SJCRH30 (cell line): ENCODE measurements at regions not wholly inside any gene's neighbourhood (a gene's known extent, or its start where the extent isn't known, plus 50 kb on each side); places are given as distances from the start of the nearest gene placed in this dataset.

Experiments used
- DNase-seq, 2 experiments: peaks; one replicate each; pipeline ENCODE4 v3.0.0-alpha.2; 2015 to 2020
- H3K27ac ChIP-seq: fragments of 250-450 bp; sonication (Bioruptor Pico); 2 replicates; pipeline ENCODE4 v1.5.1; 2020; ENCODE audit warnings: mild to moderate bottlenecking, moderate library complexity
- H3K27me3 ChIP-seq: fragments of 250-450 bp; sonication (Bioruptor Pico); 2 replicates; pipeline ENCODE4 v1.5.1; 2020; ENCODE audit warnings: mild to moderate bottlenecking, moderate library complexity
- H3K36me3 ChIP-seq: fragments of 250-450 bp; sonication (Bioruptor Pico); 2 replicates; pipeline ENCODE4 v1.5.1; 2020; ENCODE audit warnings: mild to moderate bottlenecking, moderate library complexity
- H3K4me1 ChIP-seq: fragments of 250-450 bp; sonication (Bioruptor Pico); 2 replicates; pipeline ENCODE4 v1.5.1; 2020; ENCODE audit warnings: mild to moderate bottlenecking, moderate library complexity
- H3K4me3 ChIP-seq: fragments of 250-450 bp; sonication (Bioruptor Pico); 2 replicates; pipeline ENCODE4 v1.5.1; 2020; ENCODE audit warnings: mild to moderate bottlenecking, moderate library complexity
- H3K9me3 ChIP-seq: fragments of 250-450 bp; sonication (Bioruptor Pico); replicated peaks from 2 replicates; pipeline ENCODE4 v1.5.1; 2020; ENCODE audit warnings: mild to moderate bottlenecking, moderate library complexity

DNA sequence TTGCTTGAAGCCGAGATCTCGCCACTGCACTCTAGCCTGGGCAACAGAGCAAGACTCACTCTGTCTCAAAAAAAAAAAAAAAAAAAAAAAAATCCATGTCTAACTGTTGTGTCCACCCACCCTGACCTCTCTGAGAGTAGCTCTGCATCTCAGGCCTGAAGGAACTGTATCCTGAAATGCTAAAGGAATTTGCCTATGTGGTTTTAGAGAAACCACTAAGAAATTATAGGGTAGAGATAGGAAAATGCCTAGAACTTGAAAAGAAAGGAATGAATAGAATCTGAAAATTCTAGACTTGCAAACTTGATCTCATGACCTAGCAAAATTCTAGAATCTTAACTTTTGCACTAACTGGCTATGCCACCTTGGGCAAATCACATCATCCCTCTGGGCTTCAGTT is 217.5 kb upstream of the ROPN1 start:
- H3K36me3 ChIP-seq, result no peaks in the 10 kb centered on the region
- H3K4me1 ChIP-seq, result no peaks in the 10 kb centered on the region; the same call in 1 of the 2 replicates
- H3K27me3 ChIP-seq, result no peaks in the 10 kb centered on the region
- H3K27ac ChIP-seq, result no peak overlapping the region
- DNase-seq, result peak in 1 of 2 experiments; percentile 20
- no peak overlapping the region for H3K4me3 ChIP-seq
- H3K9me3 ChIP-seq, result no peaks in the 10 kb centered on the region

DNA sequence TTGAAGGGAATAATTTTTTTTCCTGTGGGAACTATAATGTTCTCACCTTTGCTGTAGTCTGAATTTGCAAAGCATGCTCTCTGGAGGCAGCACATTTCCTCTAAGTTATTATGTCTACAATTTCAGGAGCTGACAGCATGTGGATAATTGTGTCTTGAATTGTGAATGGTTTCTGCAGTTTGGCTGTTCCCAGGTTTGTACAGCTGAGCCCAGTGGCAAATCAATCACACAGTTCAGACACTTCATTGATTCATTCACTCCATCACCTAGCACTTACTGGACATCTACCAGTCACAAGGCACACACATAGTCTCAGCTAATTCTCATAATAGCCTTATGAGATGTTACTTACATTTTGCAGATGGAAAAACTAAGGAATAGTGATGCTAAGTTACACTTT is 219.0 kb upstream of the ROPN1 start:
- Histone ChIP-seq H3K36me3 (no peaks in the 10 kb centered on the region), H3K4me3 (no peak overlapping the region), H3K9me3 (no peaks in the 10 kb centered on the region), H3K4me1 (no peaks in the 10 kb centered on the region; the same call in 1 of the 2 replicates), H3K27ac (no peak overlapping the region), H3K27me3 (no peaks in the 10 kb centered on the region)
- no peak for DNase-seq

DNA sequence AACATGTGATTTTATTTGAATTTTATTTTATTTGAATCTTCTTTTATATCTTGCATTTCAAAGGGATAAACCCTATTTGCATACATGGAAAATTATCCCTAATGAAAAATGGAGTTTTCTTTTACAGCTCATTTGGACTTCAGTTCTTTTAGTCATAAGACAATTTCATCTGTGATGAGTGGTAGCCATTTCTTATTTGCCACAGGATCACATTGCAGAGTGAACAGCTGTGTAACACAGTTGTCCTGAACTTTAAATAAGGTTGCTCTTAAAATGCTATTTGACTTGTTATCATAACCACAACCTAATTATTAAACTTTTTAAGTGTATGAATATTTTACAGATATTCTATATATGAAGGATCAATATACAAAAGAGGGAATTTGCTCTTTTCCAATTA is 221.7 kb upstream of the ROPN1 start:
- H3K4me3 ChIP-seq, result no peak overlapping the region
- no peaks in the 10 kb centered on the region for H3K36me3 ChIP-seq
- no peaks in the 10 kb centered on the region for H3K27me3 ChIP-seq
- H3K9me3 ChIP-seq, result no peaks in the 10 kb centered on the region
- H3K4me1 ChIP-seq, result no peaks in the 10 kb centered on the region; the same call in 1 of the 2 replicates
- H3K27ac ChIP-seq, result no peak overlapping the region
- DNase-seq, result peak in 1 of 2 experiments; percentile 45

DNA sequence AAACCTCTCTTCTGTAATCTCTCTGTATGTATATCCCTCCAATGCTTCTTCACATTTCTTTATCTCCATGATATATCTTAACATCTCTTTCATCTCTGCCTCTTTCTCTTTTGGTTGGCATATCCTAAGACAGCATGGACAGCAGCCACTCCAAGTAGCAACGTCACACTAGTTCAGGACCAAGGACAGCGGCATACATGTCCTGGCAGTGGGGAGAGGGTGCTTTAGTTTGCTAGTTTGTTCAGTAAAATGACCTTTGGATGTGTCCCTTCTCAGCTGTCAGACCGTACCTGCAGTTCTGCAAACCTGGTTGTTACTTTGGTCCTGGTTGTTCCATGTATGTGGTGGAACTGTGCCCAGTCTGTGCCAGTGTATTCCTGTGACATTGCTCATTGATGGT is 225.6 kb upstream of the ROPN1 start:
- no peaks in the 10 kb centered on the region for H3K9me3 ChIP-seq
- no peaks in the 10 kb centered on the region for H3K27me3 ChIP-seq
- no peak overlapping the region for H3K27ac ChIP-seq
- H3K4me3 ChIP-seq, result no peak overlapping the region
- DNase-seq, result peak; percentile 75 to 92
- H3K36me3 ChIP-seq, result no peaks in the 10 kb centered on the region
- H3K4me1 ChIP-seq, result no peaks in the 10 kb centered on the region; the same call in 1 of the 2 replicates

DNA sequence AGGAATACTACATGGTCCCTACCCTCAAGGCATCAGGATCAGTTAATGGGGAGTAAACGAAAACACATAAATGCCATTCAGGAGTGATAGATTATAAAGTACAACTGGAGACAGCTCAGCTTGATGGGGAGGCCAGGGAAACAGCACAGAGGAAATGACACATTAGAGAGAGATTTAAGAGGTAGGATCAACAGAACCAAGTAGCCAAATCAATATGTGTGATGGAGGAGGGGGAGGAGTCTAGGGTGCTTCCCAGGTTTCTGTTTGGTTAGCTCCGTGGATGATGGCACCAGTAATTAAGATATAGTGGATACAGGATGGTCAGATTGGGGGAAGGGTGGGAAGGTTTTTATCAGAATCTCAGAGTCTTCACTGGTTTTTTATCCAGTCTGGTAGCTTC is 229.5 kb upstream of the ROPN1 start:
- Histone ChIP-seq H3K36me3 (no peaks in the 10 kb centered on the region), H3K27me3 (no peaks in the 10 kb centered on the region), H3K4me1 (no peaks in the 10 kb centered on the region), H3K27ac (no peak overlapping the region), H3K4me3 (no peak overlapping the region), H3K9me3 (no peaks in the 10 kb centered on the region)
- no peak for DNase-seq

DNA sequence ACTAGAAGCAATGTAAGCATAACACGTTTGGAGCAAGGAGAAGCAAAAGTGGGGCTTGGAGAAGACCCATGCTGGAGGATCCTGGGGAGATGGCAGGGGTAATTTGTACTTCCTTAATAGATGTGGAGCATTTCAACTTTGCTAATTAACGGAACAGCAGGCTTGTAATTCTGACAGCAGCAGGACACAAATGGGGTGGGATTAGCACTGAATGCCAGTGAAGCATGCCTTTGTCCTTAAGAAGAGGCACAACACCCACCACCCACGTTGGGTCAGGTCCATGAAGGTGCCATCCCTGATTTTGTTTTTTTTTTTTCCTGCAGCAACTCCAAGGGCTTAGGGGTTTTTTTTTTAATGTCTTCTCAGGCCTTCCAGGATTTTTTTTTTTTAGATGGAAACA is 231.9 kb upstream of the ROPN1 start:
- Histone ChIP-seq H3K9me3 (no peaks in the 10 kb centered on the region), H3K27me3 (no peaks in the 10 kb centered on the region), H3K4me1 (no peaks in the 10 kb centered on the region), H3K27ac (no peak overlapping the region), H3K36me3 (no peaks in the 10 kb centered on the region), H3K4me3 (no peak overlapping the region)
- no peak for DNase-seq

DNA sequence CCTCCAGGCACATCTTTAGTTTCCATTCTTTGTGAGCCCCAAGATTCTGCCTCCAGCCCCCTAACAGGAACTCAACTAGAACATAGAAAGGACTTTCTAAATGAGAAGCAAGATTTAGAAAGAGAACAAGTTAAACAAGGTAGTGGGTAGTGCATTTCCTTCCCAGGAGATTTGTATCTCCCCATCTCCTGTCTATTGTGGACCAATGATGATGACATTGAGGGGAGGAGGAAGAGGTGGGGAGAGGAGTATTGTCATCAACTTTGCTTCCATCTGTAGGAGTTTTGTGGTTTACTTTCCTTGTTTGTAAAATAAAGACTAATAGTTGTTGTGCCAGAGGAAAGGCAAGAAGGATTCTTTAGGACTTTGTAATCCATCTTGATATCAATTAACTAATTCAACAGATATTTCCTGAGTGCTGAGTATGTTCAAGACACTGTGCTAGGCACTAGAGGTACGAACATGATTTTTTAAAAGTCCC is 235.3 kb upstream of the ROPN1 start:
- Histone ChIP-seq H3K4me1 (no peaks in the 10 kb centered on the region), H3K4me3 (no peak overlapping the region), H3K9me3 (no peaks in the 10 kb centered on the region), H3K27me3 (no peaks in the 10 kb centered on the region), H3K27ac (no peak overlapping the region), H3K36me3 (no peaks in the 10 kb centered on the region)
- no peak for DNase-seq

DNA sequence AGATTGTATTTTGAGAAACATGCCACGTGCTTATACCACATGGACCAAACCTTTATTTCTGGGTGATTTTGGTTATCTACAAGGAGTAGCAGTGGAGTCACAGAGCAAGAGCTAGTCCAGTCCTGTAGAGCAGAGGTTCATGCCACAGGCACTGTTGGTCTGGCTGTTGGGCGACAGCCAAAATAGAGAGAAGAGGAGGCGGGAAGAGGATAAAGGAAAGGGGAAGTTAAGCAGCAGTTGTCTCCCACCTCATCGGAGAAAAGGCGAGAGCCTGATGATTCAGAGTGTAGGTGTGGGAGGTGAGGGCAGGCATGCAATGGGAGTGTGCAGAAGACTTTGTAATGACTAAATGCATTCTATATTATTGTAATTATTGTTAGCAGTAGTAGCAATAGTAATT is 237.5 kb upstream of the ROPN1 start:
- Histone ChIP-seq H3K36me3 (no peaks in the 10 kb centered on the region), H3K4me1 (no peaks in the 10 kb centered on the region), H3K9me3 (no peaks in the 10 kb centered on the region), H3K27me3 (no peaks in the 10 kb centered on the region), H3K4me3 (no peak overlapping the region), H3K27ac (no peak overlapping the region)
- no peak for DNase-seq

DNA sequence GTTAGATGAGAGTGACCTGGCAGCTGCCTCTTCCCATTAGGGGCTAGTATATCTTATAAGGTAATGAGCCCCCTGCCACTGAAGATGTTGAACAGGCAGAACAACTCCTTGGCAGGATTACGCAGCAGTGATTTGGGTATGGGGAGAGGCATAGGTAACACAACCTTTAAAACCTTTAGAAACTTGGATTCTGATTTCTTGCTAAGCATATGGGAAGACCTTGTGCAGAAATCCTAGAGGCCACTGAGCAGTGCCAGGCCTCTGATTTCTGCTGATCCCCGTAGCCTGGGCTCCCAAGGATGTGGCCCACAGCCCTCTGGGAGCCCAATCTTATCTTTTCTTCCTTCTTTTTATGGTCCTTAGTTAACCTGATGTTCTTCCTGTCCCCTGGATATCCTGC is 237.9 kb upstream of the ROPN1 start:
- H3K4me1 ChIP-seq, result no peaks in the 10 kb centered on the region
- H3K27me3 ChIP-seq, result no peaks in the 10 kb centered on the region
- no peak overlapping the region for H3K4me3 ChIP-seq
- no peaks in the 10 kb centered on the region for H3K36me3 ChIP-seq
- no peak for DNase-seq
- no peaks in the 10 kb centered on the region for H3K9me3 ChIP-seq
- H3K27ac ChIP-seq, result no peak overlapping the region

DNA sequence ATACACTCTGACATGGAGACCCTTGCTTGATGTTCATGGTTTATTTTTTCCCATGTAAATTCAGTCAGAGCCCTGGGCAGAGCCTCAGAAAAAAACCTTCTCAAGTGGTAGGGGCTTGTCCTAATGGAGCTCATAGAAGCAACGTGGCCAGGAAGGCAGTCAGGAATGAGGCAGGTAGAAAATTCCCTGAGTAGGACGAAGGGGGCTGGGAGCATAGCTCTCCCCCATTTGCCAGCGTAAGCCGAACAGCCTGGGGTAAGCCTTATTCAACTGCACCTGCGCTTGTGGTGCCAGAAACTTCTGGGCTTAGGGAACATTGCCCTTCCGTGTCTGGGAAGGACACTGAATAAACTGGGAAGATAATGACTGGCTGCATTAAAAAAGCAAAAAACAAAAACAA is 238.5 kb upstream of the ROPN1 start:
- Histone ChIP-seq H3K9me3 (no peaks in the 10 kb centered on the region), H3K4me3 (no peak overlapping the region), H3K4me1 (no peaks in the 10 kb centered on the region), H3K27me3 (no peaks in the 10 kb centered on the region), H3K27ac (no peak overlapping the region), H3K36me3 (no peaks in the 10 kb centered on the region)
- DNase-seq, result no peak

DNA sequence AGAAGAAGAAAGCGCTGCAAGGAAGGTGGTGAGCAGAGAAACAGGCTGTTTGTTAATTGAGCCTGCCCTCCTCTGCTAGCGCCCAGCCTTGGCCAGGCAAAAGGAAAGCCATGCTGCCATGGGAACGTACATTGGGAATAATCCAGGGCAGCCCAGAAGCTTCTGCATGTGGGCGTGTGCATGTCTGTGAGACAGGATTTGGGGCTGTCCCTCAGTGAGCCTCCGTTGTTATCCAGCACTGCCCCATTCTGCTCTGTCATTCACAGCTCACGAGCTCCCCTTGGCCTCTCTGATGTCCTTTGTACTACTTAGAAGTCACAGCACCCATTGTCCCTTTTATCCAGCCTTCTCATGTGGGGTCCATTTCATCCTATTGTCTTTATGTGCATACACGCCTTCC is 239.1 kb upstream of the ROPN1 start:
- DNase-seq, result no peak
- H3K4me3 ChIP-seq, result no peak overlapping the region
- H3K36me3 ChIP-seq, result no peaks in the 10 kb centered on the region
- H3K27ac ChIP-seq, result no peak overlapping the region
- no peaks in the 10 kb centered on the region for H3K9me3 ChIP-seq
- no peaks in the 10 kb centered on the region for H3K4me1 ChIP-seq
- H3K27me3 ChIP-seq, result no peaks in the 10 kb centered on the region

DNA sequence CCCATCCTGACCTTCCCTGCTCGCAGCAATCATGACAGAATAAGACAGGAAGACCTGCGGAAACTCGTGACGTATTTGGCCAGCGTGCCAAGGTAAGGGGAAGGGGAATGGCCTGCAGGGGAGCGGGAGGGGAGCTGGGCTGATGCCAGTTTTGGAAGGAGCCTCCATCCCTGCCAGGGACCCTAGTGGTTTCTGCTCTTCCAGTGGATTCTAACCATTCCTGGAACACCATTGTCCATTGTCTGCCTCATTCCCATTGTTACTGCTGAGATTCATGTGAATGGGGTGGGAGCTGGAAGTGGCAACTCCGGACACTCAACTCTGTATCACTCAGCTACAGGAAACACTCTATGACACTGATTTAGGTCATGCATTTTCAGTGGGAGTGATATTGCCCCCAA is 242.9 kb upstream of the ROPN1 start:
- Histone ChIP-seq H3K27me3 (no peaks in the 10 kb centered on the region), H3K4me1 (no peaks in the 10 kb centered on the region), H3K36me3 (no peaks in the 10 kb centered on the region), H3K9me3 (no peaks in the 10 kb centered on the region), H3K4me3 (no peak overlapping the region), H3K27ac (no peak overlapping the region)
- no peak for DNase-seq

DNA sequence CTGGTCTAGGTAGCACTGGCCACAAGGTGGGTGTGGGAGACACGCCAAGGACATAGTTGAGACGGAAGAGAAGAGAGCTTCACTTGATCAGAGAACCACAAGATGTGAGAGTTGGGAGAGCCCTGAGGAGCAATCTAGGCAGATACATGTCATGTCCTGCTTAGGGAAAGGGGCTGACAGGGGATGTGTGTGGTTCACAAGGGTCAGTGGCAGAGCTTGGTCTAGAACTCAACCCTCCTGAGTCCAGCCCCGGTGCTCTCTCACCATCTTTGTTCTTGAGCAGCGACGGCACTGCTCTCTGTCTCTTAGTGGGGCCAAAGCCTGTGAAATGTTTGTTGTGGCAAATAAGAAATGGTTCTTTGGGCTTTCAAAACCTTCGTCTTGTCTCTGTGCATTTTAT is 243.5 kb upstream of the ROPN1 start:
- Histone ChIP-seq H3K27me3 (no peaks in the 10 kb centered on the region), H3K4me1 (no peaks in the 10 kb centered on the region), H3K36me3 (no peaks in the 10 kb centered on the region), H3K27ac (no peak overlapping the region), H3K9me3 (no peaks in the 10 kb centered on the region), H3K4me3 (no peak overlapping the region)
- DNase-seq, result no peak

DNA sequence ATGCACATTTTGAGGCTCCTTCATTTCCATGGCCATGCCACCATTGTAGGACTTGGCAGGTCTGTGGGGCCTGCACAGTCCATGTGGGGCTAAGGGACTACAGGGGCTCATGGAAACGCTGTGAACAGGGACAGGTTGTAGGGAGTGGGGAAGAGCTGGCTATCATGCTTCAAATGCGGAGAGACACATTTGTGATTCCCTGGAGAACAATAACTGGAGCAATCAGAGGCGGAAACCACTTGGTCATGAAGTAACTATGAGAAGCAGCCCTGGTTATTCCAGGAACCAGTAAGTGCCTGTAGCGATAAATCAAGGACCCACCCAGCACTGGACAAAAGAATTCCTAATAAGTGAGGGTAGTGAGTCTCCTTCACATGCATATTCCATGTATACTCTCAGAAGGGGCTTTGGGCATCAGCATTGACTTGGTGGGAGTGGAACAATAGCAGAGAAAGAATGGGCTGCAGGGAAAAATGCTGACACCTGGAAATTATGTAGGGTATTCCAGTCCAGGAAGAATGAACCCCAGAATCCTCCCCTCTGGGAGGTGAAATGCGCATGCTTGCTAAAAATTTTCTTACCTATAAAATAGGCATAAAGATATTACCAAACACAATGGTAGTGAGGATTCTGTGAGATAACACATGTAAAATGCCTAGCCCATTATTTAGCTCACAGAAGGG is 251.4 kb upstream of the ROPN1 start:
- no peaks in the 10 kb centered on the region for H3K4me1 ChIP-seq
- H3K27ac ChIP-seq, result no peak overlapping the region
- DNase-seq, result no peak
- no peaks in the 10 kb centered on the region for H3K27me3 ChIP-seq
- H3K9me3 ChIP-seq, result no peaks in the 10 kb centered on the region
- no peaks in the 10 kb centered on the region for H3K36me3 ChIP-seq
- H3K4me3 ChIP-seq, result no peak overlapping the region

DNA sequence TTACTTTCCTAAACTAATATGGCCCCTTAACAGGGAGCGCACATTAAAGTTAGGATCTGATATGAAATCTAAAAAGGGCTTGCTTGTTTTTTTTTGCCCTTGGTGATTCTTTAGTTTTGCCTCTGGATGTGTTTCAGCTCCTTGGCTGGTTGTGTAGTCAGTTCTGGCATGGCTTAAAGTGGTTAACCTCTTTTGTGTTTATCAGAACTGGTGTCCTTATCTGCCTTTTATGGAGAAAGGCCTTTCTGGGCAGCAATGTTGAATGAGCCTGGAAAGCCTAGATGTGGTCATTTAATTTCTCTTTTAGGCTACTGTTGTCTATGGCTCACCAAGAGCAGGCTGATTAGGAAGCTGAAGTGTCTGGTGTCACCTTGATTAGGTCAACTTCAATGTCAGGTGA is 254.5 kb upstream of the ROPN1 start:
- H3K9me3 ChIP-seq, result no peaks in the 10 kb centered on the region
- no peak overlapping the region for H3K27ac ChIP-seq
- DNase-seq, result no peak

DNA sequence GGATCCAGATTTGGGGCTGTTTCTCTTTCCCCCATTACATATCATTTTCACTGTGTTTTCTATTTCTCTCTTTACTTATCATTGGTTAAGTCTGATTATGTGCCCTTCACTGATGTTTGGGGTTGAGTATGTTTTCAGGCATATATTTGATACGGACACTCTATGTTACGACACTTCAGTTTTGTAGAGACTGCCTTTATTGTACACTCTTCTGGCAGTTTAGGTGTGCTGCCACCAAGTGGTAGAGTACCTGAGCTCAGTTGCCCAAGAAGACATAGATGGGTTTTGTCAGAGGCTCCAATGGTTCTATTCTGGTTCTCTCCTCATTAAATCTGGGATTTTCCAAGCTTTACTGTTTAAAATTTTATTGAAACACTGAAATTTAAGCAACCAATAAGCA is 255.0 kb upstream of the ROPN1 start:
- Histone ChIP-seq H3K27me3 (no peaks in the 10 kb centered on the region), H3K27ac (no peak overlapping the region), H3K9me3 (no peaks in the 10 kb centered on the region), H3K36me3 (no peaks in the 10 kb centered on the region), H3K4me3 (no peak overlapping the region), H3K4me1 (peaks cover 5% of the 10 kb centered on the region; the same call in 1 of the 2 replicates)
- DNase-seq, result peak in 1 of 2 experiments; percentile 37

More for the DNA sequence above, 254.5 kb upstream of the ROPN1 start:
- Histone ChIP-seq H3K27me3 (no peaks in the 10 kb centered on the region), H3K4me1 (peaks cover 5% of the 10 kb centered on the region; the same call in 1 of the 2 replicates), H3K36me3 (no peaks in the 10 kb centered on the region), H3K4me3 (no peak overlapping the region)
